HCT116 (cell line): ENCODE measurements at regions not wholly inside any gene's neighbourhood (a gene's known extent, or its start where the extent isn't known, plus 50 kb on each side); places are given as distances from the start of the nearest gene placed in this dataset.

ENCODE experiments used
- POLR2AphosphoS5 ChIP-seq: IDR thresholded peaks from 2 replicates; pipeline ENCODE4 v1.6.1; 2011; ENCODE audit warnings: mild to moderate bottlenecking, low read depth, low read length, moderate library complexity
- YY1 ChIP-seq: IDR thresholded peaks from 2 replicates; pipeline ENCODE4 v1.6.1; 2011; ENCODE audit warnings: low read length, low read depth, moderate library complexity, mild to moderate bottlenecking; ENCODE audit not compliant: insufficient replicate concordance; ENCODE audit errors: extremely low read depth
- TF ChIP-seq, protein P1 (sequence below), 3 experiments: fragments of 200-600 bp in 1 of 3; sonication (generic) in 1 of 3; IDR thresholded peaks in 2 of 3; conservative IDR thresholded peaks in 1 of 3; 2 replicates each; pipeline ENCODE4 v1.5.1; 2012 to 2017; ENCODE audit warnings: low read depth in 2 of 3, low read length in 2 of 3, antibody characterized with exemption in 1 of 3, borderline replicate concordance in 1 of 3, control low read depth in 1 of 3, mild to moderate bottlenecking in 1 of 3, mixed read lengths in 1 of 3, mixed run types in 1 of 3, moderate library complexity in 1 of 3; ENCODE audit not compliant: insufficient read depth in 1 of 3
- TF ChIP-seq, protein P2 (sequence below): IDR thresholded peaks from 2 replicates; pipeline ENCODE4 v1.6.1; 2012
- TF ChIP-seq, protein P3 (sequence below): IDR thresholded peaks from 2 replicates; pipeline ENCODE4 v1.6.1; 2012; ENCODE audit warnings: low read depth

DNA sequence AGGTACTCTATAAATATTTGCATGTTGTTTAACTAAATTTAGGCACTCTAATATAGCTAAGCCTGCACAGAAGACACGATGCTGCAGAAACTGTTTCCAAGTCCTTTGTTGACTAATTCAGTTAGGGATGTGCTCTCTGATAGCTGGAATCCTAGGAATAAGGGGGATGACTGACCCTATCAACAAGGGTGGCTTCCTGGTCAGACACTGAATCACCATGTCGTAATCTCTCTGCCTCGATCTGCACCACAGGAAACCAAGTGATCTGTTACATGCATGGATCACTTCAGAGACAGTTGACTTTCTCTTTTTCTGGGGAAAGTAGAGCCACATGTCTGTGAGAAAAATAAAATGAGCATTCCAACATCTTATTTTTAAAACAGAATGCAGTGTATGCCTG lies 169.1 kb downstream of the GUCY2F start:
- TF ChIP-seq, protein P1, sequence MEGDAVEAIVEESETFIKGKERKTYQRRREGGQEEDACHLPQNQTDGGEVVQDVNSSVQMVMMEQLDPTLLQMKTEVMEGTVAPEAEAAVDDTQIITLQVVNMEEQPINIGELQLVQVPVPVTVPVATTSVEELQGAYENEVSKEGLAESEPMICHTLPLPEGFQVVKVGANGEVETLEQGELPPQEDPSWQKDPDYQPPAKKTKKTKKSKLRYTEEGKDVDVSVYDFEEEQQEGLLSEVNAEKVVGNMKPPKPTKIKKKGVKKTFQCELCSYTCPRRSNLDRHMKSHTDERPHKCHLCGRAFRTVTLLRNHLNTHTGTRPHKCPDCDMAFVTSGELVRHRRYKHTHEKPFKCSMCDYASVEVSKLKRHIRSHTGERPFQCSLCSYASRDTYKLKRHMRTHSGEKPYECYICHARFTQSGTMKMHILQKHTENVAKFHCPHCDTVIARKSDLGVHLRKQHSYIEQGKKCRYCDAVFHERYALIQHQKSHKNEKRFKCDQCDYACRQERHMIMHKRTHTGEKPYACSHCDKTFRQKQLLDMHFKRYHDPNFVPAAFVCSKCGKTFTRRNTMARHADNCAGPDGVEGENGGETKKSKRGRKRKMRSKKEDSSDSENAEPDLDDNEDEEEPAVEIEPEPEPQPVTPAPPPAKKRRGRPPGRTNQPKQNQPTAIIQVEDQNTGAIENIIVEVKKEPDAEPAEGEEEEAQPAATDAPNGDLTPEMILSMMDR (IDR thresholded peaks at IDR 0.05 in 2 of 3, conservative IDR thresholded peaks at IDR 0.05 in 1 of 3; ENCODE audit: borderline replicate concordance in 1 of 3, insufficient read depth in 1 of 3, low read depth in 2 of 3, low read length in 2 of 3), result no peak
- TF ChIP-seq YY1 (no peak), POLR2AphosphoS5 (no peak)
- TF ChIP-seq, protein P2, sequence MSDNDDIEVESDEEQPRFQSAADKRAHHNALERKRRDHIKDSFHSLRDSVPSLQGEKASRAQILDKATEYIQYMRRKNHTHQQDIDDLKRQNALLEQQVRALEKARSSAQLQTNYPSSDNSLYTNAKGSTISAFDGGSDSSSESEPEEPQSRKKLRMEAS, result no peak
- TF ChIP-seq, protein P3, sequence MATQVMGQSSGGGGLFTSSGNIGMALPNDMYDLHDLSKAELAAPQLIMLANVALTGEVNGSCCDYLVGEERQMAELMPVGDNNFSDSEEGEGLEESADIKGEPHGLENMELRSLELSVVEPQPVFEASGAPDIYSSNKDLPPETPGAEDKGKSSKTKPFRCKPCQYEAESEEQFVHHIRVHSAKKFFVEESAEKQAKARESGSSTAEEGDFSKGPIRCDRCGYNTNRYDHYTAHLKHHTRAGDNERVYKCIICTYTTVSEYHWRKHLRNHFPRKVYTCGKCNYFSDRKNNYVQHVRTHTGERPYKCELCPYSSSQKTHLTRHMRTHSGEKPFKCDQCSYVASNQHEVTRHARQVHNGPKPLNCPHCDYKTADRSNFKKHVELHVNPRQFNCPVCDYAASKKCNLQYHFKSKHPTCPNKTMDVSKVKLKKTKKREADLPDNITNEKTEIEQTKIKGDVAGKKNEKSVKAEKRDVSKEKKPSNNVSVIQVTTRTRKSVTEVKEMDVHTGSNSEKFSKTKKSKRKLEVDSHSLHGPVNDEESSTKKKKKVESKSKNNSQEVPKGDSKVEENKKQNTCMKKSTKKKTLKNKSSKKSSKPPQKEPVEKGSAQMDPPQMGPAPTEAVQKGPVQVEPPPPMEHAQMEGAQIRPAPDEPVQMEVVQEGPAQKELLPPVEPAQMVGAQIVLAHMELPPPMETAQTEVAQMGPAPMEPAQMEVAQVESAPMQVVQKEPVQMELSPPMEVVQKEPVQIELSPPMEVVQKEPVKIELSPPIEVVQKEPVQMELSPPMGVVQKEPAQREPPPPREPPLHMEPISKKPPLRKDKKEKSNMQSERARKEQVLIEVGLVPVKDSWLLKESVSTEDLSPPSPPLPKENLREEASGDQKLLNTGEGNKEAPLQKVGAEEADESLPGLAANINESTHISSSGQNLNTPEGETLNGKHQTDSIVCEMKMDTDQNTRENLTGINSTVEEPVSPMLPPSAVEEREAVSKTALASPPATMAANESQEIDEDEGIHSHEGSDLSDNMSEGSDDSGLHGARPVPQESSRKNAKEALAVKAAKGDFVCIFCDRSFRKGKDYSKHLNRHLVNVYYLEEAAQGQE, result no peak
